ENCODE measurements at regions not wholly inside any gene's neighbourhood (a gene's known extent, or its start where the extent isn't known, plus 50 kb on each side); places are given as distances from the start of the nearest gene placed in this dataset.

DNA sequence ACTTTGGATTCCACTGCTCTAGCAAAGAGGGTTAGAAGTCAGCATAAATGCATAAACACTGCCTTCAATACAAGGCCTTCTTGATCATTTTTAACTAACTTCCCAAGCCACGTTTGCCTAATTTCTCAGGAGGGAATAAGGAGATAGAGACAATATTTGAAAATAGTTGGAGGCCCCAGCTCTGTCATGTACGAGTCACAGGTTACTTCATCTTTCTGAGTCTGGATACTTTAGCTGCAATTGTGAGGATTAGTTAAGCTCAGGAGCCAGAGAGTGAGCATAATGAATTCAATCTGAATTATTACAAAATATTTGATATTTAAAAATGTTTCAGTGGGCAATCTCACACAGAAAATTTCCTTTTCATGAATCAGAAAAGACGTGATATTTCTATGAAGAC, 298.9 kb downstream of the SHOX2 start:
- no peak for DNase-seq (ENCODE audit: low read depth in 2 of 2)

DNA sequence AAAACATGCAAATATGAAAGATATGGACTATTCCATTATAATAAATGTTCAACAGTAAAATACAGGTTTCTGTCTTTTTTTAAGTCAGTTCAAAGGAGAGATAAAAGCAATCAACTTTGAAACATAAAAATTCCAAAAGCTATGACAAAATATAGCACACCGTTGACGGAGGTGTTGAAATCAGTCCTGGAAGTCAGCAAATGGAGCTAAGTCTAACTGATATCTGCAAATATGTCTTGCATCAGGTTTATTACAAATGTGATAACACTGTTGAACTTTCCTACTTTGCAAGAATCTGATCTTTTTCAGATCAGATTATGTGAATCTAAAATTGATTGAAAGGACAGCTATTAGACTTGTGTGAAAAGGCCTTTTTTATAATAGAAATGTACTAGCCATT, 300.7 kb downstream of the SHOX2 start:
- DNase-seq (ENCODE audit: low read depth in 2 of 2), result no peak

DNA sequence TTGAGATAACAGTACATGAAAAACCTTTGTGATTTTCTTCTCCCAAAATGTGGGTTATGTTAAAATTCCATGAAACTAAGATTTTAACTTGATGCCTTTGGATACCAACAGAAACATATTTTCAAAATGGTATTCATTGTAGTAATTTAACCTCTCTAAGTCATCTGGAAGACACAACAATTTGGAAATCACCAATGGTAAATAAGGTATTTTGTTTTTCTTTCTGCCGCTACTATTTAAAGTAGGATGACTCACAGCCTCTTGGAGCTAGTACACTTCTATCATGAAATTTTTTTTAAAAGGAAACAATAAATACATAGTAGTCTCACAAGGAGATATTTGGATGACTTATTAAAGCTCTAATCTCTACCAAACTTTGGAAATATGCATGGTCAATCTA, 291.6 kb upstream of the VEPH1 start:
- no peak for DNase-seq (ENCODE audit: low read depth in 2 of 2)

DNA sequence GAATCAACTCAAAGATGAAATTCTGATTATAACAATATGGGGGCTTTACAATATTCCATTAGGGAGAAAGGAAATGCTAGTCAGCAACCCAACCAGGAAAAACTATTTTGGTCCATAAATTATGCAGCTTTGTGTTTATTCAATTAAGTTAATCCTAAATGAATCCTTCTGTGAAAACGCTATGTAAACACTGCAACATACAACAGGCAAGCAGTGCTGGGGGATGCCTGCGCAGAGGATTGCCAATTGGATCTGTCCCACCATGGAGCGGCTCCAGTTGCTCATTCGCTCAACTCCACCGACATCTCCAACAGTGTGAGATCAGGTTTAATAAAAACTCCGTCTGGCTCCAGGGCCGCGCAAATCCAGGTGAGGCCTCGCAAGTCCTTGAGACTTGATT, 290.5 kb upstream of the VEPH1 start:
- DNase-seq (ENCODE audit: low read depth in 2 of 2), result no peak

DNA sequence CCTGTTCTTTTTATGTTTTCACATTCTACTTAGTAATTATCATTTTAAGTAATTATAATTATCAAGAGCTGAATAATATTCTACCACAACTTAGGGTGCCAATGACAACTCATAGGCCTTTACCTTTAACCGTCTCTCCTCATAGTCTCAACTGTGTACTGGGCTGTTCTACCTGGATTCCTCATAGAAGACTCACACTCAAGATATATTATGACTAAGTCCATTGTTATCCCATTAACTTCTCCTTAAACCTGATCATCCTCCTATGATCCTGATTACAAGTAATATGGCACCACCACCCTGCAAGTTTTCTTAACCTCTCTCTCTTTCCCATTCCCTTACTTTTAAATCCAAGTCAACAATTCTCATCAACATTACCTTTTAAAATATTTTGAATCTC, 285.9 kb upstream of the VEPH1 start:
- no peak for DNase-seq (ENCODE audit: low read depth in 2 of 2)

DNA sequence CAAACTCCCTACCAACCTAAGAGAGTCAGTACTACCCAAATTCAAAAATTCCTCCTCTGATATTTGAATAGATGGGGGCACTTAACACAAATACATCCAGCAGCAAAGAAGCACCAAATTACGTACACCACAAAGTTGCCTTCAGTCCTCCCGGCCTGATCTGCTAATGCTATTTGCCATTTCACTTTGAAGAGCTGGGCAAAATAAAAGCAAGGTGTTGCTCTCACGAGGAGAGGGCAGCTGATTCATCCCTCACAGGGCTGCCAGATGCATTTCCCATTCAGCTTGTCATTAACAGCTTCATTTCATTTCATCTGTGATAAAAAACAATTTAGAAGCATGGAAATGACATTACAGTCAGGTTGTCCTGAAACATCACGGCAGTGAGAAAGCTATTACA, 283.4 kb upstream of the VEPH1 start:
- DNase-seq (ENCODE audit: low read depth in 2 of 2), result peak in 1 of 2 donors; percentile 25

DNA sequence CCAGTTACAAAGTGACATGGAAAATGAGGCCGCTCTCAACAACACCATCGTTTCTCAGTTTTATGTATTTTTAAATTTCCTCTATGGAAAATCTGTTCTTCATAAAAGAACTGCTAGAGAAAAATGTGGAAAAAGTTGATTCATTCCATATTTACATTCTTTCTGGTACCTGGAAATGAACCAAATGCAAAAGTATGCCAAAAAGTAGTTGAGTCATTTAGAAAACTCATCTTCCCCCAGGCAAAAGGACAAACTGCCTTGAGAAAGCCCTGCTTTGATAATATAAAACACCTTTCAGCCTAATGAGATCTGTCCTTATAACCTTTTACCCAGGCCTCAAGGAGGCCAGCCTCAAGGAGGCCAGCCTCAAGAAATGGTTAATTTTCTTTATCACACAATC, 283.0 kb upstream of the VEPH1 start:
- DNase-seq (ENCODE audit: low read depth in 2 of 2), result peak in 1 of 2 donors; percentile 15

DNA sequence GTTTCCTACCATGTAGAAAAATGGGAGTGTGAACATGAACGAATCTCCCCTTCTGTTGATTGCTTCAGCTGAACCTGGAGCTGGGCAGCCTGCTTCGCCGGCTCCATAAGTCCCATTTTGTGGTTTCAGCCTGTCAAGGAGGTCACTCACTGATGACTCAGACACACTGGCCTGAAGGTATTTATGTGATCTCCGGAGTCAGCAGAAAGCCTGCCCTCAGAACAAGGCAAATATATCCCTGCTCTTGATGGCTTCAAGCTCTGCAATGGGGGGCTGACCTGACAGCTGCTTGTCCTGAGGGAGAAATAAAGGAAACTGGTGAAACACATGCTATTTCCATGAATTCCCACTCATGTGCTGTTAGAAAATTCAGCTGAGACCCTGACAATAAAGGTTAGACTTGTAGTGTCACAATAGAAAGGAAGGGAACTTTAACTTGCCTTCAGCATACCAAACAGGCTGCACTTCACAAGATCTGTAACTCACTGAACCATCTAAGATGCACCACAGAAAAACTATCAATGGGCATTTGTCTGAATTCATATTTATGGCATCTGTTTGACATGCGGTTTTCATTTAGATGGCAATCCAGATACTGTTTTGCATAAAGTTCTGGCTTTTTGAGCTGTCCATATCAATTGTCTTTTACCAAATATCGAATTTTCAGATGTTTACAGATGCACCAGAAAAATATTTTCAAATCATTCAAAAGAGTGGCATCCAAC, 282.0 kb upstream of the VEPH1 start:
- peak in 1 of 2 donors; percentile 59 for DNase-seq (ENCODE audit: low read depth in 2 of 2)

DNA sequence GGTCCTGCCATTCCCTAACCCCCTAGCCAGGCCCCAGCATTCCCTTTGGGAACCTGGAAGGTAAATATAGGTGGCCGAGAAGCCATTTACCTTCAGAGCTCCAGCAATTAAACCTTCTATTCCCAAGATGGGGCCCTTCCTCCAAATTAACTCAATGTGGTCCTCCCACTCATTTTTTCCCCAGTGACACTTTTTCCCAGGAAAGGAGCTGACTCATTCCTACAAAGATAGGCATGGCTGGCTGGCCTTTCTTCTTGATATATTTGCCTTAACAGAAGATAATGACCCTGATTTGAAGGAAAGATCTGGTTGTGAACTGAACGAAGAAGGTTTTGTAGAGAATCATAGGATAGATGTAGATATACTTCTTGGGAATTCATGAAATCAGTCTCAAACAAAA, 279.0 kb upstream of the VEPH1 start:
- no peak for DNase-seq (ENCODE audit: low read depth in 2 of 2)

DNA sequence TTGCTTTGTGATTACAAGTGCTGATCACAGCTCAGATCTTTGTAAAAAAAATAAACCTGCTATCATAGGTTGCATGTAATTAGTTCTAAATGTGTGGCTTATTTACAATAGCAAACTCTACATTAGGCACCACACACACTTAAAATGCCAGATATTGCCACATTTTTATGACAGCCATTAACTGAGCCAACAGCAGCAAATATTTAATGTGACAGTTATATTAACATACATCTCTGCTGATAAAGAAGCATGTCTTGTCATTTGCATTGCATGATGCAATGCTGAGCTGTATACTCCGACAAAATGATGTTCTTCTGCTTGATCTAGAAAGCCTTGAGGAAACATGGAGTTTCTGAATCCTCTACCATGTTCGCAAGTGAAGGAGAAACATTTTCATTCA, 273.6 kb upstream of the VEPH1 start:
- no peak for DNase-seq (ENCODE audit: low read depth in 2 of 2)

DNA sequence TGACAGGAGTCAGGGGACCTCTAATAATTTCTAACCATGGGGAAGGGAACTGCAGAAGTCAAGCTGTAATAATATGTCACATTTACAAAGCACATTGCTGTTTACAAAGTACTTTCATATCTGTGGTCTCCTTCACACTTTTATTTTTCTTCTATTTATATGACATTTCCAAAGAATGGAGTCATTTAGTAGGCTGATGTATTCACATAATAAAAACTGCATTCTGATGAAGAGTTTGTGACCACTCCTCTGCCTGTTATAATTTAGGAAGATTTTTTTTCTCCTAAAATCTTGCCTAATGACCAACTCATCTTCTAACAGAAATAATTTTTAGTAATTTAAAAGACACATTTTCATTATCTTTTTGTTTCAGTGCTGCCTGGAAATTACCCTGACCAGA, 272.2 kb upstream of the VEPH1 start:
- no peak for DNase-seq (ENCODE audit: low read depth in 2 of 2)

DNA sequence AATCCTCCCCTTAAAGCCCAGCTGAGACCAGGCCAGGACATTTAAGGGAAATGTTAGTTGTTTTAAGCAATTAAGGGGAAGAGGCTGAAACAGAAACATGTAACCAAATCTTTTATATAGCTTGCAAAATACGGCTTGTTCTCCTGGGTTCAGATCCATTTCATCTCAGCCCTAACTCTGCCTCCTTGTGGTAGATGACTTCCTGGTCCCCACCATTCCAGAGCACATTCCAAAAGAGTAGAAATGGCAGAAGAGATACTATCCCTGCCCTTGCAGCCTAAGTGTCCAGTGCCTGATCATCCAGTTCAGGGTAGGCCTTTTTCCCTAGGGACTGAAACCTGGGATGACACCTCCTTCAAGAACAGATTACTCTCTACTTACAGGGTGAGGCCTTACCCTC, 266.2 kb upstream of the VEPH1 start:
- DNase-seq (ENCODE audit: low read depth in 2 of 2), result no peak

DNA sequence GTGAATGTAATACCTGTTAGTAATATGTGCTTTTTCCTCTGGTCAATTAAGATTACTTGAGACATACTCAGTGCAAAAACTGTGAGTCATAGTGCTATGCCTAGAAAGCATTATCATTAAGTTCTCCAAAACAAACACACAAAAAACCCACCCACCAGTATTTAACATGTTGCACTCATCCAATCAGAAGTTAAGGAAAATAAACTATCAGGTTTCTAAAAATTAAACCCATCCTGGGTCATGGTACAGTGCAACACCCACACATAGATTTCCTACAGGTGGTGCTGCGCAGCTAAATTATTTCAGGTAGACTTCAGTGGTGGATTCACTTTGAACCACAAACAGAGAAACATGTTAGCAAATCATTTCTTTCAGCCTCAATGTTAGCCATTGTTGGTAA, 264.4 kb upstream of the VEPH1 start:
- no peak for DNase-seq (ENCODE audit: low read depth in 2 of 2)

DNA sequence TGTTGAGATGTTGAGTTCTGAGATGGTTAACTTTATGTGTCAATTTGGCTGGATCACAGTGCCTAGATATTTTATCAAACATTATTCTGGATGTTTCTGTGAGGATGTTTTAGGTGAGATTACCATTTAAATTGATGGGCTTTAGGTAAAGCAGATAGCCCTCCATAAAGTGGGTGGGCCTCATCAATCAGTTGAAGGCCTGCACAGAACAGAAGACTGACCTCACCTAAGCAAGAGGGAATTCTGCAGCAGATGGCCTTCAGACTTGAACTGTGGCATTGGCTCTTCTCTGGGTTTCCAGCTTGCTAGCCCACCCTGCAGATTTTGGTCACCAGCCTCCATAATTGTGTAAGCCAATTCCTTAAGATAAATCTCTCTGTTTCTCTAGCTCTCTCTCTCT, 260.4 kb upstream of the VEPH1 start:
- DNase-seq (ENCODE audit: low read depth in 2 of 2), result no peak

DNA sequence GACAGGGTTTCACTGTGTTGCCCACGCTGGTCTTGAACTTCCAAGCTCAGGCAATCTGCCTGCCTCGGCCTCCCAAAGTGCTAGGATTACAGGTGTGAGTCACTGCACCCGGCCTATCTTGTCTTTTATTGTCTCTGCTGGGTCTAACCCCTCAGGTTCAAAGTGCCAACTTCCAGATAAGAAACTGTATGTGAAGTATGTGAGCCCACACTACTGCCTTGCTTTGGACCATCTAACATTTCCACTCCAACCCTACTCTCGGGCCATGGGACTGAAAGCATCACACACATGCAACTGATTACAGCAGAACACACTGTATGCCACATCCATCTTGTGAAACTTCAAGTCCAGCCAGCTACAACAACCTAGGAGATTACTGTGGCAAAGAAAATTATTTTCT, 256.1 kb upstream of the VEPH1 start:
- DNase-seq (ENCODE audit: low read depth in 2 of 2), result no peak

DNA sequence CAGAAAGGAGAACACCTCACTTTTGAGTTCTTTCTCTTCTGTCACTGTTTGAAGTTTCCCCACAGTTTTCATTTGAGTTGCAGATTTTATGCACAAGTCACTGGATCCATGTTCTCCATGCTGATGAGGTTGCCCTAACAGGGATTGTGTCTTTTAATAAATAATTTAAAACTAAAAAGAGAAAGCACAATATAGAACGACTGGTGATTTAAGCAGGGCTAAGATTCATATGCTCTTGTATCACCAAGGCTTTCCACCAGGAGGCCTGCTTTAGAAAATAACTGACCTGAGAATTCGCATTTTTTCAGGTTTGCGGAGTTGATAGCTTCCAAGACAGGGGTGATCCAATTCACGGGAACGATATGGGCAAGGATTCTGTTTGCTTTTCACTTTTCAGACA, 252.0 kb upstream of the VEPH1 start:
- DNase-seq (ENCODE audit: low read depth in 2 of 2), result no peak

DNA sequence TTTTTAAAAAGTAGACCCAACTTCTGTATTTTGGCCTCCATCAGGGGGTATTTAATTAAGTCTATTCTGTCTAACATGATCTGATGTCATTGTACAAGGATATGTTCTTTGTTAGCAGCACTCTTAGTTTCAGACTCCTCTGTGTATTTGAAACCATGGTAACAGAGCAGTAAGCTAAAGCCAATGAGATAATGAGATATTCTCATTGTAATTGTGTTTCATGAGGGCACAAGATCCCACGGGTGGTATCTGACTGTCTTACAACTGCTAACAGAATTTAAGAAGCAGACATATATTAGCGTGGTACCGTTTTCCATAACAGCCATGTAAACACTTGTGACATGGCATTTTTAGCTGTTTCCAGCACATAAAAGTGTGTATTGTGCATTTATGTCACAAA, 251.2 kb upstream of the VEPH1 start:
- no peak for DNase-seq (ENCODE audit: low read depth in 2 of 2)

DNA sequence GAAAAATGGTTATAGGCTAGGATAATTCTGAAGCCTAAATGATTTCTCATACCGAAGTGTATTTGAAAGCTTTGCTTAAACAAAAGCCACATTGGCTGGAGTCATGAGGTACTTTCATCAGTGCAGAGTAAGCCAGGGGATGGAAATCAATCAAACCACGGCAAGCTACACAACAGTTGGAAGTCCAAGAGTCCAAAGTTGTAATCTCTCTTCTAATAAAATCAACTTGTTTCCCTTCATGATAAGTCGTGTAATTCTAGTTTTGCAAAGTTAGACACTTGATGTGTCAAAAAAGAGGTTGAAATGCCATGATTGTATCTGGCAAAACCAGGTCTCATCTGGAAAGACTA, 250.5 kb upstream of the VEPH1 start:
- no peak for DNase-seq (ENCODE audit: low read depth in 2 of 2)

DNA sequence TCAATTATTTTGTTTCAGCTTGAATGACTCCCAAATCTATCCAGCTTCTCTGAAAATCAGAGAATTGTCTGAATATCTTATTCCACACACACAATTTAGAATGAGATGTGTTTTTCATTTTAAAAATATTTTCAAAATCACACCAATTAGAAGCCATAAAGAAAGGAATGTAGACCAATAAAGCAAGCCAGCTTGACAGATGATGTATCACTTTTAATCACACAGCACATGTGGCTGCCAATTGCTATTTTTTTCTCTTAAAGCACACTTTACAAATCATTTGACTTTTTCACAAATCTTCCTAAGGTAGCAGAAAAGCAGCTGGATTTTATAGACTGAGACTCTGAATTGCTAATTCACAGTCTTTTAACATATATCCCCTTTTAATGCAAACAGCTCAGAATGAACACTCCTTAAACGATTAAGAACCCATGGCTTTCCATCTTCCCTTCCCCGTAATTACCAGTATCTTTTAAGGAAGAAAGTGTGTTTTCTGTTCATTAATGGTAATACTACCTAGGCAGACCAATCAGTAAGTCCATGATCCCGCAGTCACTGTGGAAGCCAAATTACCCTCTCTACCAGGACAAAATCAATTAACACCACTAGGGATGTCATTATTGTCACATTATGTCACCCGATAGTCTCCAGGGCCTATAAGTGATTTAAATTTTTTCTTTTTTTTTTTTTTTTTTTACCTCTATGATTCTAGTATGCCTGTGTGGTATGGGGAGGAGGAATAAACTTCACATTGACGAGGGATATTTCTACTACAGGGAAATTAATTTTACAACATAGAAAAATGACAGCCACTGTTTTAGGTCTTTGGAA, 250.0 kb upstream of the VEPH1 start:
- DNase-seq (ENCODE audit: low read depth in 2 of 2), result no peak

DNA sequence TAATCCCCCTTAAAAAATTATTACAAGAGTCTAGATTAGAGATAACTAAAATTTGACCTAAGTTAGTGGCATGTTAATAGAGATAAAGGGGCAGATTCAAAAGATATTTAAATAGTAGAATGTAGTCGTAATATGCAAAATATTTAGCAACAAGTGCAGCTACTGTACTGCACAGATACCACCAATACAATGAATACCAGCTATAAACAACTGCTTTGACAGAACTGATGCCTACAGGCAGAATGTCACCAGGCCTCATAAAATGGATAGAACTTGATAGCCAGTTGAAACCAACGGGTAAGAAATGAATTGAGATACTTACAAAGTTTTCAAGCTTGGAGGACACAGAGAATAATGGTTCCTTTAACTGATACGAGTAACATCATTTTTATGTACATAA, 249.3 kb upstream of the VEPH1 start:
- no peak for DNase-seq (ENCODE audit: low read depth in 2 of 2)

DNA sequence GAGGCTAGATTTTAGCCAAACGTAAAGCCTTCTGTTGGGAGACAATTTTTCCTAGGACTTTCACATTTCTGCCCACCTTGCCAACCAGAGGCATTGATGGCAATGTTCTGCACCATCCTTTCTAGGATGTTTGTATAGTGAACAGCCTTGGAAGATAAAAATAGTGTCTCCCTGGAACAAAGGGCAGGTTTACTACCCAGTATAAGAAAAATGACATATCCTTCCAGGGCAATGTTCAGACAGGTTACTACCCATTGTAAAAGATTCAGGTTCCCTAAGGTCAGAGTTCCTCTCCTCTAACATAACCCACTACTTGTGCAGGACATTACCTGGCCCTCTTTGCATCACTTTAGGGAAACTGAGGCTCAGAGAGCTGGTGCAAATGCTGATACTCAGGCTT, 248.2 kb upstream of the VEPH1 start:
- DNase-seq (ENCODE audit: low read depth in 2 of 2), result no peak

DNA sequence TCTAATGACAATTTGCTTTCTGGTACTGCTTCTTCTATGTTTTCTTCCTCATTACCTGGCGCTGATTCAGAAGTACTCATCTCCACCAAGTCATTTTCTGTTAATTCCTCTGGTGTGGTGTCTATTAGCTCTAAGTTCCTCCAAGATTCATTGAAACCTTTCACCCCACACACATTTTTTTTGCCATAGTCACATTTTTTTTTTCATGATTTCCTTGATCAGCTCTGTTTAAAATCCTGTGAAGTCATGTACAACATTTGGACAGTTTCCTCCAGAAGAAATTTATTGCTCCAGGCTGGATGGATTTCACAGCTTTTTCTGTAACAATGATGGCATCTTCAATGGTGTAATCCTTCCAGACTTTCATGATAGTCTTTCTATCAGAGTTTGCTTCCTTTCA, 243.2 kb upstream of the VEPH1 start:
- DNase-seq (ENCODE audit: low read depth in 2 of 2), result no peak

DNA sequence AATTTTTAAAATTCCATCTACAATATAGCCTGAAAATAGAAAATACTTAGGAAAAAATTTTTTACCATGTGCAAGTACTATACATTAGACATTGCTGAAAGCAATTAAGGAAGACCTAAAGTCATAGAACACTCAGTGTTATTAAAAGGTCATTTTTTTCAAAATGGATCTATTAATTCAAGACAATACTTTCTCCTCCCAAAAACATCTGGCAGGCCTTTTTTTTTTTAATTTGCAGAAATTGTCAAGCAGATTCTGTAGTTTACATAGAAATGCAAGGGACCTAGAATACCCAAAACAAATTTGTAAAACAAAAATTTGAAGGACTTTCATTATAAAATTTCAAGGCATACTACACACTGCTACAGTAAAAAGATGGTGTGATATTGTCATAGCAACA, 238.4 kb upstream of the VEPH1 start:
- no peak for DNase-seq (ENCODE audit: low read depth in 2 of 2)

Data from dermis microvascular lymphatic vessel endothelial cell (primary cell).